KMS-11 (cell line): ENCODE measurements at regions not wholly inside any gene's neighbourhood (a gene's known extent, or its start where the extent isn't known, plus 50 kb on each side); places are given as distances from the start of the nearest gene placed in this dataset.

Source experiments
- H2AFZ ChIP-seq: fragments of 200-600 bp; sonication (generic); 2 replicates; pipeline ENCODE4 v1.6.1; 2016; ENCODE audit warnings: antibody characterized with exemption, mixed run types, low read depth
- H3K27ac ChIP-seq: fragments of 200-600 bp; sonication (generic); 2 replicates; pipeline ENCODE4 v1.6.1; 2016; ENCODE audit warnings: mild to moderate bottlenecking, mixed run types
- H3K27me3 ChIP-seq: fragments of 200-600 bp; sonication (generic); 2 replicates; pipeline ENCODE4 v1.6.1; 2017; ENCODE audit warnings: mild to moderate bottlenecking, low read depth, mixed run types, moderate library complexity; ENCODE audit not compliant: insufficient read depth
- H3K36me3 ChIP-seq: fragments of 200-600 bp; sonication (generic); 2 replicates; pipeline ENCODE4 v1.6.1; 2017; ENCODE audit warnings: mild to moderate bottlenecking, mixed run types; ENCODE audit not compliant: insufficient read depth
- H3K4me1 ChIP-seq: fragments of 200-600 bp; sonication (generic); 2 replicates; pipeline ENCODE4 v1.6.1; 2016; ENCODE audit warnings: mild to moderate bottlenecking, low read depth, mixed run types; ENCODE audit not compliant: poor library complexity, severe bottlenecking
- H3K4me2 ChIP-seq: fragments of 200-600 bp; sonication (generic); 2 replicates; pipeline ENCODE4 v1.7.0; 2016; ENCODE audit warnings: mild to moderate bottlenecking, mixed run types
- H3K4me3 ChIP-seq: fragments of 200-600 bp; sonication (generic); IDR thresholded peaks from 2 replicates; pipeline ENCODE4 v1.6.1; 2017; ENCODE audit warnings: low read depth, low read length, mixed read lengths; ENCODE audit not compliant: insufficient read depth
- H3K79me2 ChIP-seq: fragments of 200-600 bp; sonication (generic); 2 replicates; pipeline ENCODE4 v1.6.1; 2016; ENCODE audit warnings: low read depth, mixed run types; ENCODE audit not compliant: insufficient read depth
- H3K9ac ChIP-seq: fragments of 200-600 bp; sonication (generic); 2 replicates; pipeline ENCODE4 v1.6.1; 2016; ENCODE audit warnings: mild to moderate bottlenecking, mixed run types
- H4K20me1 ChIP-seq: fragments of 200-600 bp; sonication (generic); 2 replicates; pipeline ENCODE4 v1.6.1; 2016; ENCODE audit warnings: mild to moderate bottlenecking, mixed run types; ENCODE audit not compliant: insufficient read depth
- CTCF ChIP-seq: fragments of 200-600 bp; sonication (generic); conservative IDR thresholded peaks from 2 replicates; pipeline ENCODE4 v1.6.1; 2017; ENCODE audit warnings: low read depth, mild to moderate bottlenecking, antibody characterized with exemption, low read length, moderate library complexity, mixed read lengths

- H3K4me1 ChIP-seq = no peaks in the 10 kb centered on the region
- no peak overlapping the region for H3K27ac ChIP-seq
- no peak for TF ChIP-seq CTCF
- no peaks in the 10 kb centered on the region for H3K36me3 ChIP-seq
- no peaks in the 10 kb centered on the region for H3K27me3 ChIP-seq
- H2AFZ ChIP-seq = no peak overlapping the region
- H3K4me3 ChIP-seq = no peak overlapping the region
- no peak overlapping the region for H3K4me2 ChIP-seq
- H3K79me2 ChIP-seq = no peaks in the 10 kb centered on the region
- H3K9ac ChIP-seq = no peak overlapping the region
- no peaks in the 10 kb centered on the region for H4K20me1 ChIP-seq
Measured at GRCh38 chr2:175435012-175435411, 253.5 kb upstream of the ATP5MC3 start.

DNA sequence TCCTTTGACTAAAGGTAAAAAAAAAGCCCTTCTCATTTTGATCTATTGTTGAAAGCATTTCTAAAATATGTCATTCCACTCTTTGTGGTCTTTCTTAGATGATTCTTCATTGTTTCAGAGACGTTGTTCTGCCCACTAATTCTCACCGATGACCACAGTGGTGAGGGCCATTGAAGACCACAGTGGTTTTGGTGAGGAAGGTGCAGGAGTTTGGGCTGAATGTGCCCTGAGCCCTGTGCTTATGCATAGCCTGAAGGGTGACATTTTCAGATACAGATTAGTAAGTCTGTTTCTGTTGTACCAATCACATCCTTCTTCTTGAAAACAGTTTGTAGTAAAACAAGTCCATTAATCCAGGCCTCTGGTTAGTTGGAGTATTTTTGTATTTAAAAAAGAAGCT lies 251.3 kb upstream of the ATP5MC3 start:
- no peak for TF ChIP-seq CTCF
- Histone ChIP-seq H4K20me1 (no peaks in the 10 kb centered on the region), H3K4me2 (no peak overlapping the region), H3K79me2 (no peaks in the 10 kb centered on the region), H3K4me3 (no peak overlapping the region), H3K27ac (no peak overlapping the region), H2AFZ (no peak overlapping the region), H3K4me1 (no peaks in the 10 kb centered on the region), H3K27me3 (no peaks in the 10 kb centered on the region), H3K36me3 (no peaks in the 10 kb centered on the region), H3K9ac (no peak overlapping the region)

DNA sequence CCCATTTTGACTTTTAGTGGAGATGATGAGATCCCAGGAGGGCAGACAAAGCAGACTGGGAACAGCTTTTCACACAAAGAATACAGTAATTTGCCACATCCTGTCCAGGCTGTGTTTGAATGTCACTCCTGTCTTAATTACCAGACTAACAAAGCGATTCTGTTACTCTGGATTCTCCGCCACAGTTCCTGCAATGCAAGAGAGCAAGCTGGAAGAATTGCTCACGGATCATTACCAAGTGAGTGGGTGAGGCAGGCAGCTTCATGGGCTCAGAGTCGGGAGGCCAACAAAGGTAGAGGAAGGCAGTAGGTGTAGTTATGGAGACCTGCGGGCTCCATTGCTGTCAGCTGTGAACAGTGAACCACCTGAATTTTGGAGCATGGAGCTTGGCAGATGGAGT lies 250.5 kb upstream of the ATP5MC3 start:
- H3K9ac ChIP-seq = no peak overlapping the region
- no peak overlapping the region for H3K4me3 ChIP-seq
- TF ChIP-seq CTCF = no peak

DNA sequence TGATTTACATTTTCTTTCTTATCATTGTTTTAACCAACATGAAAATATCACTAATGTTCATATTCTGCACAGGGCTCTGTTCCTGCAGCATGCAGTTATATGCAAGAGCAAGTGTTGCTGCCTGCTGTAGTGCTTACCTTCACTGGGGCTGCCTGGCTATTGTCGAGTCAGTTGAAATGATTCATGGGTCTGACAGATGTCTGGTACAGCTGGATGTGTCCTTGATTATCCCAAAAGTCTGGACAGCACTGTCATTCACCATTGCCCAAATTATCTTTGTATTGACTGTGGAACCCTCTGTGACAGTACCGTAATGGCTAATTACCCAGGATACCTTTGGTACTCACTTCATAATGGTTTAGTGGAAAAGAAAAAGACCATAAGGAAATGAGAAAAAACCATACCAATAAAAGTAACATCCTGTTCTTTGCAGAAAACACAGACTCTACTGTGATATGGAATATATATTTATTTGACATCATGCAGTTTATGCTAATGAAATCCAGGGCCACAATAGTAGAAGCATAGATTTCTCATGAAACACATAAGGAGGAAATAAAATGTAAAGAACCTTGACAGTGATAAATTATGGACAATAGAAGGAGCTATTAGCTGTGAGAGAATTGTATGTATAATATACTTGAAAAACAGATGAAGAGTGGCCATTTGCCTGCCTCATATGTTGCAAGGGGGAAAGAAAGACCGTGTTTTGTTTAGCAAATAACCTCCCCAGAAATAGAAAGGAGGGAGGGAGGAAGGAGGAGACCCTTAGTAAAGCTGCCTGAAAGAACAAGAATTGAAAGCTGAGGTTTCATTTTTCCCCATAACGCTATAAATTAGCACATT lies 249.8 kb upstream of the ATP5MC3 start:
- Histone ChIP-seq H3K4me1 (no peaks in the 10 kb centered on the region), H2AFZ (no peak overlapping the region), H3K36me3 (no peaks in the 10 kb centered on the region), H3K27me3 (no peaks in the 10 kb centered on the region), H3K4me3 (no peak overlapping the region), H3K79me2 (no peaks in the 10 kb centered on the region), H3K27ac (no peak overlapping the region), H4K20me1 (no peaks in the 10 kb centered on the region), H3K9ac (no peak overlapping the region), H3K4me2 (no peak overlapping the region)
- no peak for TF ChIP-seq CTCF

More for the DNA sequence above, 250.5 kb upstream of the ATP5MC3 start:
- no peaks in the 10 kb centered on the region for H3K36me3 ChIP-seq
- H3K79me2 ChIP-seq = no peaks in the 10 kb centered on the region
- H3K4me1 ChIP-seq = no peaks in the 10 kb centered on the region
- no peaks in the 10 kb centered on the region for H4K20me1 ChIP-seq
- H3K4me2 ChIP-seq = no peak overlapping the region
- H2AFZ ChIP-seq = no peak overlapping the region
- H3K27ac ChIP-seq = no peak overlapping the region
- no peaks in the 10 kb centered on the region for H3K27me3 ChIP-seq
